DND-41 (cell line): ENCODE measurements at regions not wholly inside any gene's neighbourhood (a gene's known extent, or its start where the extent isn't known, plus 50 kb on each side); places are given as distances from the start of the nearest gene placed in this dataset.

ENCODE experiments used
- ATAC-seq: fragments of 200-7000 bp; cut with Tn5 transposase; 3 replicates; pipeline ENCODE4 v1.9.1; 2021; ENCODE audit warnings: low read depth; ENCODE audit not compliant: insufficient read depth
- DNase-seq: peaks from one replicate; pipeline ENCODE4 v3.0.0-alpha.2; 2020
- H2AFZ ChIP-seq: 2 replicates; pipeline ENCODE4 v1.6.0; 2012; ENCODE audit warnings: low read depth, low read length
- H3K27ac ChIP-seq: 2 replicates; pipeline ENCODE4 v1.5.1; 2012; ENCODE audit warnings: low read length, inconsistent platforms
- H3K27me3 ChIP-seq: fragments of 200-600 bp; sonication (generic); 2 replicates; pipeline ENCODE4 v1.6.0; 2012; ENCODE audit warnings: low read length, mild to moderate bottlenecking, inconsistent platforms; ENCODE audit not compliant: insufficient read depth, poor library complexity
- H3K36me3 ChIP-seq: 2 replicates; pipeline ENCODE4 v1.5.1; 2012; ENCODE audit warnings: low read length, inconsistent platforms; ENCODE audit not compliant: insufficient read depth
- H3K4me1 ChIP-seq: 2 replicates; pipeline ENCODE4 v1.5.1; 2012; ENCODE audit warnings: mild to moderate bottlenecking, low read length; ENCODE audit not compliant: insufficient read depth
- H3K4me2 ChIP-seq: 2 replicates; pipeline ENCODE4 v1.6.0; 2012; ENCODE audit warnings: mild to moderate bottlenecking, moderate library complexity, low read length, inconsistent platforms; ENCODE audit not compliant: insufficient read depth
- H3K4me3 ChIP-seq, 2 experiments: fragments of 200-600 bp in 1 of 2; shearing (Covaris generic) in 1 of 2; 2 replicates each; pipeline ENCODE4 v1.5.1; 2012 to 2016; ENCODE audit warnings: inconsistent platforms in 2 of 2, low read length in 2 of 2, mild to moderate bottlenecking in 2 of 2, low read depth in 1 of 2, moderate library complexity in 1 of 2
- H3K79me2 ChIP-seq: 2 replicates; pipeline ENCODE4 v1.6.0; 2012; ENCODE audit warnings: low read length, inconsistent platforms; ENCODE audit not compliant: insufficient read depth
- H3K9ac ChIP-seq: 2 replicates; pipeline ENCODE4 v1.6.0; 2012; ENCODE audit warnings: low read depth, mild to moderate bottlenecking, inconsistent platforms, low read length, moderate library complexity
- H3K9me3 ChIP-seq: 2 replicates; pipeline ENCODE4 v1.5.1; 2012; ENCODE audit warnings: low read length, moderate library complexity, mild to moderate bottlenecking, inconsistent platforms; ENCODE audit not compliant: insufficient read depth, severe bottlenecking
- H4K20me1 ChIP-seq: 2 replicates; pipeline ENCODE4 v1.6.0; 2012; ENCODE audit warnings: low read length; ENCODE audit not compliant: insufficient read depth
- CTCF ChIP-seq: IDR thresholded peaks from 2 replicates; pipeline ENCODE4 v1.5.1; 2012; ENCODE audit warnings: borderline replicate concordance, low read length, moderate library complexity, mild to moderate bottlenecking; ENCODE audit not compliant: poor library complexity, severe bottlenecking; ENCODE audit errors: extremely low read depth
- EZH2 ChIP-seq: IDR thresholded peaks from 3 replicates; pipeline ENCODE4 v1.6.1; 2012; ENCODE audit warnings: borderline replicate concordance, low read depth, mild to moderate bottlenecking, moderate library complexity, low read length, inconsistent platforms; ENCODE audit not compliant: severe bottlenecking

DNA sequence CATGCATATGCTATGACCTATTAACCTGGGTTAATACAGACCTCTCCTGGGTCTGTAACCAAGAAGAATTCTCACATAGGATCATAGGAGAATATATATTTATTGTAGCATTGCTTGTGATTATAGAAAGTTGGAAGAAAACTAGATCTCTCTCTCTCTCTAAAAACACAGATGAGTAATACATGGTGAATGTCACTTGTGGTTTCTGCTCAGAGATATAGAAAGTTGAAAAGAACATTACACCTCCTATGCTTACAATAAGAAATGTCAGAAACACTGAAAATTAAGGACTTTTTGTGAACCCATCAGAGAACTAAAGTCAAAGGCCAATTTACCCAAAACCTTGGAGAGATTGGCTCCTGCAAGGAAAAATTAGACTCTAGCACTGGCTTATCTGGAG, 1389.5 kb downstream of the FAM133A start:
- DNase-seq: no peak
- Histone ChIP-seq H3K27me3 (no peaks in the 10 kb centered on the region), H3K9me3 (no peaks in the 10 kb centered on the region), H3K36me3 (no peaks in the 10 kb centered on the region), H3K4me2 (no peak overlapping the region), H3K27ac (no peak overlapping the region), H3K9ac (no peak overlapping the region), H3K4me1 (no peaks in the 10 kb centered on the region), H4K20me1 (no peaks in the 10 kb centered on the region), H3K79me2 (no peaks in the 10 kb centered on the region), H2AFZ (no peak overlapping the region), H3K4me3 (no peak overlapping the region)
- ATAC-seq: no peak
- TF ChIP-seq EZH2 (no peak), CTCF (no peak)

DNA sequence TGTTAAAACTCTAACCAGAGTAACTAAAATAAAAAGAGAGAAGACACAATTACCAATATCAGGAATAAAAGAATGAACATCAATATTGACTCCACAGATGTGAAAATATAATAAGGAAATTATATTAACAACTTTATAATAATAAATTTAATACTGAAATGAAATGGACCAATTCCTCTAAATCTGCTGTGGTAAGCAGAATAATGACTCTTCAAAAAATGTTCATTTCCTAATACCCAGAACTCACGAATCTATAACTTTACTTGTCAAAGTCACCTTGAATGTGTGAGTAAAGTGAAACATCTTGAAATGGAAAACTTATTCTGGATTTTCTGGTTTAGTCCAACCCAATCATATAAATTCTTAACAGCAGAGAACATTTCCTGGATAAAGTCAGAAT, 1391.1 kb downstream of the FAM133A start:
- H2AFZ ChIP-seq: no peak overlapping the region
- H3K27me3 ChIP-seq: no peaks in the 10 kb centered on the region
- H3K4me3 ChIP-seq: no peak overlapping the region
- H3K36me3 ChIP-seq: no peaks in the 10 kb centered on the region
- H3K79me2 ChIP-seq: no peaks in the 10 kb centered on the region
- no peaks in the 10 kb centered on the region for H4K20me1 ChIP-seq
- DNase-seq (no peak), ATAC-seq (no peak)
- no peak overlapping the region for H3K27ac ChIP-seq
- H3K9me3 ChIP-seq: no peaks in the 10 kb centered on the region
- no peak overlapping the region for H3K4me2 ChIP-seq
- H3K4me1 ChIP-seq: no peaks in the 10 kb centered on the region
- no peak overlapping the region for H3K9ac ChIP-seq
- TF ChIP-seq EZH2 (no peak), CTCF (no peak)

DNA sequence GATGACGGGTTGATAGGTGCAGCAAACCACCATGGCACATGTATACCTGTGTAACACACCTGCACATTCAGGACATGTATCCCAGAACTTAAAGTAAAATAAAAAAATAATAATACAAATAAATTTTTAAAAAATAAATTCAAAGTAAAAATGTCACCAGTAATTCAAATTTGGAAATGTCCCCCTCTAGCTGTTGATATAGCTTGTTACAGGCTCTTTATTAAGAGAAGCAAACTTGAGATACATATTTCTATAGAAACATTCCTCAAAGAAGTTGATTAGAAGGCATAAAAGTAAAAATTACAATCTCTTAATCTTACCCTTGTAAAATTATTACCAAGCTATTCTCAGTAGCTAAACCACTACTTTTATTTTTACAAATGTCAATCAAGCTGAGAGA, 1397.0 kb downstream of the FAM133A start:
- H3K27ac ChIP-seq: no peak overlapping the region
- no peaks in the 10 kb centered on the region for H3K4me1 ChIP-seq
- H3K9ac ChIP-seq: no peak overlapping the region
- H3K36me3 ChIP-seq: no peaks in the 10 kb centered on the region
- no peak overlapping the region for H3K4me2 ChIP-seq
- TF ChIP-seq EZH2: no peak
- TF ChIP-seq CTCF: no peak
- ATAC-seq: no peak
- H4K20me1 ChIP-seq: no peaks in the 10 kb centered on the region
- no peaks in the 10 kb centered on the region for H3K27me3 ChIP-seq
- H2AFZ ChIP-seq: no peak overlapping the region
- H3K4me3 ChIP-seq: no peak overlapping the region
- DNase-seq: no peak
- H3K79me2 ChIP-seq: no peaks in the 10 kb centered on the region
- H3K9me3 ChIP-seq: no peaks in the 10 kb centered on the region

DNA sequence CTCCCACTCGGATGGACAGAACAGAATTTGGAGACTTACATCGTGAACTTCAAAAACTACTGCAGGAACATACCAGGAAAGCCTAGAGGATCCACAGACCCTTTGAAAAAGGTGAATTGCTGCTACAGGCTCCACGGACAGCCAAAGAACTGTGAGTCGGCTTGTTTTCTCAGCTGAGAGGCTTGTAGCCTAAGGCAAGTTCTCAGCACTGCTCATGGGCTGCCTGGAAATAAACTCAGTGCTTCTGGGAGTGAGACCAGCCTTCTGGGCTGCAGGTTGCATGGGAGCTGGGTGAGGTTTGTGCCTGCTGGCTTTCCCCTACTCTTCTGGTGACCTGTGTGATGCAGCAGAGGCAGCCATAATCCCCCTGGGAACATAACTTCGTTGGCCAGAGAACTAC, 1397.6 kb downstream of the FAM133A start:
- no peak for TF ChIP-seq EZH2
- no peak for TF ChIP-seq CTCF
- H2AFZ ChIP-seq: no peak overlapping the region

More for the DNA sequence above, 1397.6 kb downstream of the FAM133A start:
- H3K9me3 ChIP-seq: no peaks in the 10 kb centered on the region
- no peak overlapping the region for H3K4me2 ChIP-seq
- H4K20me1 ChIP-seq: no peaks in the 10 kb centered on the region
- H3K27me3 ChIP-seq: no peaks in the 10 kb centered on the region
- H3K4me3 ChIP-seq: no peak overlapping the region
- H3K79me2 ChIP-seq: no peaks in the 10 kb centered on the region
- DNase-seq: no peak
- H3K36me3 ChIP-seq: no peaks in the 10 kb centered on the region
- no peak overlapping the region for H3K9ac ChIP-seq
- H3K4me1 ChIP-seq: no peaks in the 10 kb centered on the region
- no peak for ATAC-seq
- no peak overlapping the region for H3K27ac ChIP-seq
